HS-5 (cell line): ENCODE measurements at regions not wholly inside any gene's neighbourhood (a gene's known extent, or its start where the extent isn't known, plus 50 kb on each side); places are given as distances from the start of the nearest gene placed in this dataset.

ENCODE experiments used
- DNase-seq: peaks from one replicate; pipeline ENCODE4 v3.0.0-alpha.2; 2012; ENCODE audit warnings: low read depth

- no peak for DNase-seq
Observed at GRCh38 chr2:239531456-239532241, 130.8 kb upstream of the HDAC4 start.

- DNase-seq: no peak
Observed at GRCh38 chr2:239530749-239531316, 130.0 kb upstream of the HDAC4 start.

- no peak for DNase-seq
Observed at GRCh38 chr2:239529313-239530015, 128.6 kb upstream of the HDAC4 start.

GRCh38 chr2:239528883-239529282 is 128.1 kb upstream of the HDAC4 start:
- no peak for DNase-seq

GRCh38 chr2:239528146-239528545 is 127.3 kb upstream of the HDAC4 start:
- no peak for DNase-seq

- no peak for DNase-seq
Observed at GRCh38 chr2:239526666-239527415, 126.0 kb upstream of the HDAC4 start.

- DNase-seq: no peak
Observed at GRCh38 chr2:239526038-239526437, 125.2 kb upstream of the HDAC4 start.

- no peak for DNase-seq
Observed at GRCh38 chr2:239523954-239524330, 123.1 kb upstream of the HDAC4 start.

GRCh38 chr2:239523147-239523953 is 122.5 kb upstream of the HDAC4 start:
- DNase-seq: no peak

GRCh38 chr2:239522740-239523119 is 121.9 kb upstream of the HDAC4 start:
- no peak for DNase-seq

- no peak for DNase-seq
Observed at GRCh38 chr2:239522002-239522739, 121.4 kb upstream of the HDAC4 start.

GRCh38 chr2:239521518-239521815 is 120.6 kb upstream of the HDAC4 start:
- DNase-seq: no peak

- DNase-seq: no peak
Observed at GRCh38 chr2:239520811-239521517, 120.1 kb upstream of the HDAC4 start.

- no peak for DNase-seq
Observed at GRCh38 chr2:239519921-239520585, 119.2 kb upstream of the HDAC4 start.

- DNase-seq: no peak
Observed at GRCh38 chr2:239519089-239519920, 118.5 kb upstream of the HDAC4 start.

- DNase-seq: no peak
Observed at GRCh38 chr2:239518286-239519088, 117.7 kb upstream of the HDAC4 start.

GRCh38 chr2:239517686-239518085 is 116.9 kb upstream of the HDAC4 start:
- DNase-seq: no peak

- no peak for DNase-seq
Observed at GRCh38 chr2:239516954-239517305, 116.1 kb upstream of the HDAC4 start.
